HEK293 (cell line): ENCODE measurements at regions not wholly inside any gene's neighbourhood (a gene's known extent, or its start where the extent isn't known, plus 50 kb on each side); places are given as distances from the start of the nearest gene placed in this dataset.

Experiments
- CTCF ChIA-PET: fragments of 350-600 bp; formaldehyde crosslinking; extraction: SDS; loops from one replicate; lab custom pipeline; 2021; ENCODE audit warnings: antibody characterized with exemption; lab: Yijun Ruan, JAX
- POLR2A ChIA-PET: fragments of 300-600 bp; formaldehyde crosslinking; extraction: SDS; loops from one replicate; lab custom pipeline; 2020; ENCODE audit warnings: antibody characterized with exemption, inconsistent platforms; lab: Yijun Ruan, JAX
- H3K27ac ChIP-seq: fragments of 200-500 bp; sonication (Bioruptor generic); 2 replicates; pipeline ENCODE4 v1.5.1; 2014; ENCODE audit warnings: low read depth, low read length, control low read depth, inconsistent platforms; ENCODE audit errors: extremely low read depth
- H3K36me3 ChIP-seq, 2 experiments: fragments of 200-500 bp in 1 of 2; sonication (Bioruptor generic) in 1 of 2; 1 replicate in 1 of 2; 2 replicates in 1 of 2; pipeline ENCODE4 v1.5.1; 2014 to 2017; ENCODE audit warnings: inconsistent platforms in 2 of 2, low read length in 2 of 2; ENCODE audit not compliant: control insufficient read depth in 2 of 2, insufficient read depth in 1 of 2
- H3K4me1 ChIP-seq: fragments of 200-500 bp; sonication (Bioruptor generic); 2 replicates; pipeline ENCODE4 v1.5.1; 2014; ENCODE audit warnings: mild to moderate bottlenecking, low read length, inconsistent platforms; ENCODE audit not compliant: control insufficient read depth, insufficient read depth
- H3K4me3 ChIP-seq: 2 replicates; pipeline ENCODE4 v1.5.1; 2011; ENCODE audit warnings: low read depth, mild to moderate bottlenecking, control low read depth, low read length, moderate library complexity
- H3K9me3 ChIP-seq: fragments of 200-500 bp; sonication (Bioruptor generic); 2 replicates; pipeline ENCODE4 v1.5.1; 2014; ENCODE audit warnings: low read depth, low read length, inconsistent platforms; ENCODE audit not compliant: control insufficient read depth, insufficient read depth
- EGR2 ChIP-seq: fragments of 450-650 bp; formaldehyde crosslinking; IDR thresholded peaks from 2 replicates; pipeline ENCODE4 v1.5.1; 2016; ENCODE audit warnings: low read depth, missing biosample characterization, missing genetic modification characterization
- GLI2 ChIP-seq: fragments of 450-650 bp; formaldehyde crosslinking; IDR thresholded peaks from 2 replicates; pipeline ENCODE4; 2017; ENCODE audit warnings: missing biosample characterization, missing genetic modification characterization, low read depth, borderline replicate concordance
- SCRT2 ChIP-seq: fragments of 450-650 bp; formaldehyde crosslinking; IDR thresholded peaks from 2 replicates; pipeline ENCODE4 v1.5.1; 2016; ENCODE audit warnings: missing biosample characterization, missing genetic modification characterization
- SETDB1 ChIP-seq: IDR thresholded peaks from one replicate; pipeline ENCODE4 v1.6.1; 2017; ENCODE audit warnings: mild to moderate bottlenecking, low read length, moderate library complexity, mixed read lengths; ENCODE audit not compliant: insufficient read length
- ZNF133 ChIP-seq: fragments of 450-650 bp; formaldehyde crosslinking; IDR thresholded peaks from 2 replicates; pipeline ENCODE4 v1.5.1; 2016; ENCODE audit warnings: missing biosample characterization, missing genetic modification characterization
- ZNF324 ChIP-seq: fragments of 450-650 bp; formaldehyde crosslinking; IDR thresholded peaks from 2 replicates; pipeline ENCODE4 v1.5.1; 2016; ENCODE audit warnings: missing biosample characterization, missing genetic modification characterization
- ZNF366 ChIP-seq: fragments of 450-650 bp; formaldehyde crosslinking; conservative IDR thresholded peaks from 2 replicates; pipeline ENCODE4 v1.5.1; 2016; ENCODE audit warnings: missing biosample characterization, missing genetic modification characterization
- ZNF398 ChIP-seq: fragments of 450-650 bp; formaldehyde crosslinking; IDR thresholded peaks from 2 replicates; pipeline ENCODE4 v1.5.1; 2017; ENCODE audit warnings: missing biosample characterization, missing genetic modification characterization
- ZNF48 ChIP-seq: fragments of 450-650 bp; formaldehyde crosslinking; IDR thresholded peaks from 2 replicates; pipeline ENCODE4 v1.5.1; 2016; ENCODE audit warnings: missing biosample characterization, missing genetic modification characterization
- ZNF549 ChIP-seq: fragments of 450-650 bp; IDR thresholded peaks from 2 replicates; pipeline ENCODE4 v1.5.1; 2018; ENCODE audit warnings: missing biosample characterization, missing genetic modification characterization, mild to moderate bottlenecking, inconsistent platforms, moderate library complexity
- ZNF624 ChIP-seq: fragments of 450-650 bp; formaldehyde crosslinking; IDR thresholded peaks from 2 replicates; pipeline ENCODE4 v1.5.1; 2017; ENCODE audit warnings: missing biosample characterization, missing genetic modification characterization
- ZNF658 ChIP-seq: fragments of 450-650 bp; formaldehyde crosslinking; IDR thresholded peaks from 2 replicates; pipeline ENCODE4; 2016; ENCODE audit warnings: missing biosample characterization, missing genetic modification characterization
- ZNF670 ChIP-seq: fragments of 450-650 bp; formaldehyde crosslinking; IDR thresholded peaks from 2 replicates; pipeline ENCODE4 v1.5.1; 2016; ENCODE audit warnings: missing biosample characterization, missing genetic modification characterization, low read depth
- ZNF677 ChIP-seq: fragments of 450-650 bp; IDR thresholded peaks from 2 replicates; pipeline ENCODE4 v1.5.0; 2018; ENCODE audit warnings: missing biosample characterization, mild to moderate bottlenecking, missing genetic modification characterization, moderate library complexity
- ZNF701 ChIP-seq: fragments of 450-650 bp; formaldehyde crosslinking; IDR thresholded peaks from 2 replicates; pipeline ENCODE4 v1.5.1; 2016; ENCODE audit warnings: missing biosample characterization, missing genetic modification characterization
- ZNF785 ChIP-seq: fragments of 450-650 bp; formaldehyde crosslinking; IDR thresholded peaks from 2 replicates; pipeline ENCODE4 v1.5.1; 2016; ENCODE audit warnings: missing biosample characterization, missing genetic modification characterization
- TF ChIP-seq, protein P1 (sequence below): fragments of 450-650 bp; formaldehyde crosslinking; IDR thresholded peaks from 2 replicates; pipeline ENCODE4; 2016; ENCODE audit warnings: missing biosample characterization, missing genetic modification characterization
- TF ChIP-seq, protein P2 (sequence below): fragments of 450-650 bp; formaldehyde crosslinking; IDR thresholded peaks from 2 replicates; pipeline ENCODE4 v1.5.1; 2016; ENCODE audit warnings: missing biosample characterization, missing genetic modification characterization

DNA sequence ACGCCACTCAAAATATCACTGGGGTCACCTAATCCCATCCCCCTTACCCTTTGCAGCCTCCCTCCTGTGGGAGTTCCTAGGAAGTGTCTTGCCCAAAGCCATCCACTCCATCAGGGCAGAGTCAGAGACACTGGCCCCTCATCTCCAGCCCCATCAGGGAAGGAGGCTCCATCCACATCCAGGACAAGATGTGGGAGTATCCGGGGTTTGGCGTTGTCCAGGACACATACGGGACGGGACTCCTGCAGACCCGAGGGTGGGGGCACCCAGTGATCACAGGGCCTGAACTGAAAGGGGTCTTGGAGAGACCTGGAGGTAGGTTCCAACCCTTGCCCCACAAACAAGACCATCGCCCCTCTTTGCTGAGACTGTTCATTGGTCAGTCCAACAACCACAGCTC lies 348.2 kb downstream of the MATN1 start (continued):
- no peak for TF ChIP-seq ZNF549

GRCh38 chr1:30374400-30375070 lies 348.9 kb downstream of the MATN1 start:
- ChIA-PET CTCF (interaction anchor here (0.7 kb wide), 1 partner anchor 71 kb away, joined by 3 read pairs; no protein-coding TSS in a partner anchor), POLR2A (no interaction called here)
- no peaks in the 10 kb centered on the region for H3K36me3 ChIP-seq
- no peaks in the 10 kb centered on the region for H3K4me1 ChIP-seq
- no peaks in the 10 kb centered on the region for H3K9me3 ChIP-seq
- TF ChIP-seq, protein P1, sequence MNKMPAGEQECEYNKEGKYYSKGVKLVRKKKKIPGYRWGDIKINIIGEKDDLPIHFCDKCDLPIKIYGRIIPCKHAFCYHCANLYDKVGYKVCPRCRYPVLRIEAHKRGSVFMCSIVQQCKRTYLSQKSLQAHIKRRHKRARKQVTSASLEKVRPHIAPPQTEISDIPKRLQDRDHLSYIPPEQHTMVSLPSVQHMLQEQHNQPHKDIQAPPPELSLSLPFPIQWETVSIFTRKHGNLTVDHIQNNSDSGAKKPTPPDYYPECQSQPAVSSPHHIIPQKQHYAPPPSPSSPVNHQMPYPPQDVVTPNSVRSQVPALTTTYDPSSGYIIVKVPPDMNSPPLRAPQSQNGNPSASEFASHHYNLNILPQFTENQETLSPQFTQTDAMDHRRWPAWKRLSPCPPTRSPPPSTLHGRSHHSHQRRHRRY (tag by site-specific recombination): no peak
- TF ChIP-seq ZNF398 (tag by site-specific recombination) (no peak), ZNF624 (tag by site-specific recombination) (no peak), GLI2 (tag by site-specific recombination) (no peak), ZNF785 (tag by site-specific recombination) (no peak), EGR2 (tag by site-specific recombination) (no peak), ZNF48 (tag by site-specific recombination) (no peak)
- H3K4me3 ChIP-seq: no peak overlapping the region
- no peak overlapping the region for H3K27ac ChIP-seq

DNA sequence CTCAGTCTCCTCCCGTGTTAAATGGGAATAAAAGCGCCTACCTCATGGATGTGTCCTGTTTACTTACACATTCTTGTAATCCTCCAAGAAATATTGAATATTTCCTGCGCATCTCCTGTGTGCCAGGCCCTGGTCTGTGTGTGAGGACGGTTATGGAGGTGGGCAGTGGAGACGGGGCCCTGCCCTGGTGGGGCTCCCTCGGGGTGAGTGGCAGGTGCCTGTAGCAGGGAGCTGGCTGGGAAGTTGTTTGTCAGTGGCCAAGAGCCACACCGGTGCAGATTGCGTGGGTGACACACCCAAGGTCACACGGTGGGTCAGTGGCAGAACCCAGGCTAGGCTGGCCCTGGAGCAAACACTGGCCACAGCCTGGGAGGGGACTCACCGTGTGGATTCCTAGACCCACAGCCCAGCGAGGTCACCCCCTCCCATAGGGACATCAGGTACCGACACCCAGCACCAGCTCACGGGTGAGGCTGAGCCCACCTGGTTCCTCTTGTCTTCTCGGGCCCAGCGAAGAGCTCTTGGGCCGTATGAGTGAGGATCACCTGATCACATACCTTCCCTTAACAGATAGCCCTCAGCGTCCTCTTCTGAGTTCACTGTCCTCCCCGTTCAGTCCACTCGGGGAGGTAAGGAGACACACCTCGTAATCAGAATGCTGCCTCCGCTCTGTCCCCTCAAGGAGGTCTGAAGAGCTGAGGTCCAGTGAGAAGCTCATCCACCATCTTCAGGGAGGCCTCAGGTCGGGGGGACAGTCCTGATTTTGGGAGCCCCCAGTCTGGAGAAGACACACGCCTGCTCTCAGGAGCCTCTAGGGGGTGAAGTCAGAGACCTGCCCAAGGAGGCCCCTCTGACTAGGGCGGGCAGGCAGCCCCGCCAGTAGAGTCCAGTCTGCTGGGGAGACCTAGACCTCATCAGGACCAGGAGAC lies 349.6 kb downstream of the MATN1 start:
- ChIA-PET CTCF (interaction anchor here (0.7 kb wide), 1 partner anchor 72 kb away, joined by 3 read pairs; no protein-coding TSS in a partner anchor), POLR2A (no interaction called here)
- no peak overlapping the region for H3K27ac ChIP-seq
- no peaks in the 10 kb centered on the region for H3K9me3 ChIP-seq
- TF ChIP-seq ZNF701 (tag by site-specific recombination) (no peak), SCRT2 (tag by site-specific recombination) (no peak), ZNF324 (tag by site-specific recombination) (no peak), ZNF658 (tag by site-specific recombination) (no peak), ZNF133 (tag by site-specific recombination) (no peak), SETDB1 (no peak), ZNF677 (no peak), ZNF366 (no peak), ZNF670 (tag by site-specific recombination) (no peak)
- TF ChIP-seq, protein P2, sequence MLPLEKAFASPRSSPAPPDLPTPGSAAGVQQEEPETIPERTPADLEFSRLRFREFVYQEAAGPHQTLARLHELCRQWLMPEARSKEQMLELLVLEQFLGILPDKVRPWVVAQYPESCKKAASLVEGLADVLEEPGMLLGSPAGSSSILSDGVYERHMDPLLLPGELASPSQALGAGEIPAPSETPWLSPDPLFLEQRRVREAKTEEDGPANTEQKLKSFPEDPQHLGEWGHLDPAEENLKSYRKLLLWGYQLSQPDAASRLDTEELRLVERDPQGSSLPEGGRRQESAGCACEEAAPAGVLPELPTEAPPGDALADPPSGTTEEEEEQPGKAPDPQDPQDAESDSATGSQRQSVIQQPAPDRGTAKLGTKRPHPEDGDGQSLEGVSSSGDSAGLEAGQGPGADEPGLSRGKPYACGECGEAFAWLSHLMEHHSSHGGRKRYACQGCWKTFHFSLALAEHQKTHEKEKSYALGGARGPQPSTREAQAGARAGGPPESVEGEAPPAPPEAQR (tag by site-specific recombination): no peak
- no peaks in the 10 kb centered on the region for H3K4me1 ChIP-seq
- no peak overlapping the region for H3K4me3 ChIP-seq
- H3K36me3 ChIP-seq: no peaks in the 10 kb centered on the region
